Stimulated activated naive CD4-positive, alpha-beta T cell (primary cell): ENCODE measurements at regions not wholly inside any gene's neighbourhood (a gene's known extent, or its start where the extent isn't known, plus 50 kb on each side); places are given as distances from the start of the nearest gene placed in this dataset.
"Not testable (repeated sequence)": the region's sequence is repeated elsewhere in the genome, so short reads cannot be mapped to it uniquely, and the experiment has no call there.

Experiments used
- DNase-seq, 6 experiments: peaks; one replicate each; lab custom pipeline; 2025; lab: John Stamatoyannopoulos, UW

- no peak for DNase-seq
These were observed 550.3 kb downstream of the SMARCA1 start for GRCh38 chrX:128973033-128973432.

GRCh38 chrX:128961290-128961689 lies 562.0 kb downstream of the SMARCA1 start:
- DNase-seq, result no peak

GRCh38 chrX:128954697-128955096 lies 568.6 kb downstream of the SMARCA1 start:
- not testable (repeated sequence) for DNase-seq

GRCh38 chrX:128931071-128931470 lies 592.2 kb downstream of the SMARCA1 start:
- no peak for DNase-seq

- no peak for DNase-seq
These were observed 593.8 kb downstream of the SMARCA1 start for GRCh38 chrX:128929271-128930057.

GRCh38 chrX:128928636-128929035 lies 594.7 kb downstream of the SMARCA1 start:
- no peak for DNase-seq

GRCh38 chrX:128927363-128927762 lies 595.9 kb downstream of the SMARCA1 start:
- no peak for DNase-seq

- DNase-seq, result no peak
These were observed 616.5 kb downstream of the SMARCA1 start for GRCh38 chrX:128906753-128907152.

GRCh38 chrX:128901018-128901417 lies 622.3 kb downstream of the SMARCA1 start:
- DNase-seq, result no peak

GRCh38 chrX:128897621-128898020 lies 625.7 kb downstream of the SMARCA1 start:
- no peak for DNase-seq

- DNase-seq, result no peak
These were observed 631.7 kb downstream of the SMARCA1 start for GRCh38 chrX:128891554-128891953.

- no peak for DNase-seq
These were observed 638.9 kb downstream of the SMARCA1 start for GRCh38 chrX:128884430-128884829.

GRCh38 chrX:128883650-128884049 lies 639.6 kb downstream of the SMARCA1 start:
- DNase-seq, result no peak

GRCh38 chrX:128870361-128870760 lies 652.9 kb downstream of the SMARCA1 start:
- DNase-seq, result no peak

- DNase-seq, result no peak
These were observed 660.7 kb downstream of the SMARCA1 start for GRCh38 chrX:128862557-128862956.

GRCh38 chrX:128848374-128848773 lies 674.9 kb downstream of the SMARCA1 start:
- no peak for DNase-seq

- no peak for DNase-seq
These were observed 676.9 kb downstream of the SMARCA1 start for GRCh38 chrX:128846385-128846784.

GRCh38 chrX:128818690-128819089 lies 704.6 kb downstream of the SMARCA1 start:
- DNase-seq, result no peak

- no peak for DNase-seq
These were observed 706.4 kb downstream of the SMARCA1 start for GRCh38 chrX:128816919-128817318.

- peak in 2 of 6 experiments; percentile 1 to 7 for DNase-seq
These were observed 715.9 kb downstream of the SMARCA1 start for GRCh38 chrX:128807367-128807766.

GRCh38 chrX:128805236-128805635 lies 718.1 kb downstream of the SMARCA1 start:
- DNase-seq, result no peak

- DNase-seq, result no peak
These were observed 718.5 kb downstream of the SMARCA1 start for GRCh38 chrX:128804828-128805227.

- no peak for DNase-seq
These were observed 723.2 kb downstream of the SMARCA1 start for GRCh38 chrX:128800138-128800537.

GRCh38 chrX:128783139-128783538 lies 730.9 kb upstream of the ACTRT1 start:
- peak in 2 of 6 experiments; percentile 8 to 10 for DNase-seq
